AG04449 (cell line): ENCODE measurements at regions not wholly inside any gene's neighbourhood (a gene's known extent, or its start where the extent isn't known, plus 50 kb on each side); places are given as distances from the start of the nearest gene placed in this dataset.

Experiments used
- CTCF ChIA-PET: fragments of 350-600 bp; formaldehyde crosslinking; extraction: SDS; loops from one replicate; lab custom pipeline; 2021; ENCODE audit warnings: antibody characterized with exemption; lab: Yijun Ruan, JAX
- POLR2A ChIA-PET: fragments of 400-600, 350-600 bp; formaldehyde crosslinking; extraction: SDS; loops from one replicate; lab custom pipeline; 2020; ENCODE audit warnings: antibody characterized with exemption, inconsistent platforms; lab: Yijun Ruan, JAX
- DNase-seq: peaks from one replicate; pipeline ENCODE4 v3.0.0-alpha.2; 2010; ENCODE audit warnings: low read depth, low spot score
- H3K4me3 ChIP-seq: 2 replicates; pipeline ENCODE4 v1.5.1; 2011; ENCODE audit warnings: low read depth, mild to moderate bottlenecking, control low read depth, low read length
- CTCF ChIP-seq: IDR thresholded peaks from one replicate; pipeline ENCODE4 v1.5.1; 2011; ENCODE audit warnings: mild to moderate bottlenecking, moderate library complexity, low read length, control low read depth, inconsistent platforms; ENCODE audit not compliant: insufficient read depth; ENCODE audit errors: missing control alignments

- TF ChIP-seq CTCF = no peak
- CTCF ChIA-PET = no interaction called here
These were observed 202.8 kb upstream of the MRPS30 start for GRCh38 chr5:44605926-44606325.

GRCh38 chr5:44603496-44604272, 205.1 kb upstream of the MRPS30 start:
- no peak for TF ChIP-seq CTCF
- DNase-seq = no peak
- H3K4me3 ChIP-seq = no peak overlapping the region
- ChIA-PET POLR2A (no interaction called here), CTCF (no interaction called here)

More at GRCh38 chr5:44605926-44606325, 202.8 kb upstream of the MRPS30 start:
- POLR2A ChIA-PET = no interaction called here
- H3K4me3 ChIP-seq = no peak overlapping the region
- DNase-seq = no peak

- DNase-seq = no peak
- CTCF ChIA-PET = no interaction called here
- POLR2A ChIA-PET = no interaction called here
- TF ChIP-seq CTCF = no peak
- no peak overlapping the region for H3K4me3 ChIP-seq
These were observed 185.5 kb upstream of the FGF10 start for GRCh38 chr5:44574678-44575077.

- DNase-seq = no peak
- POLR2A ChIA-PET = no interaction called here
- CTCF ChIA-PET = no interaction called here
- H3K4me3 ChIP-seq = no peak overlapping the region
- no peak for TF ChIP-seq CTCF
These were observed 179.3 kb upstream of the FGF10 start for GRCh38 chr5:44568519-44568918.

GRCh38 chr5:44565902-44566301, 176.7 kb upstream of the FGF10 start:
- DNase-seq = no peak
- no peak for TF ChIP-seq CTCF
- ChIA-PET POLR2A (no interaction called here), CTCF (no interaction called here)
- no peak overlapping the region for H3K4me3 ChIP-seq

- ChIA-PET CTCF (no interaction called here), POLR2A (no interaction called here)
- no peak for DNase-seq
- no peak overlapping the region for H3K4me3 ChIP-seq
- no peak for TF ChIP-seq CTCF
These were observed 176.1 kb upstream of the FGF10 start for GRCh38 chr5:44565360-44565759.
